ENCODE measurements at regions not wholly inside any gene's neighbourhood (a gene's known extent, or its start where the extent isn't known, plus 50 kb on each side); places are given as distances from the start of the nearest gene placed in this dataset.

DNA sequence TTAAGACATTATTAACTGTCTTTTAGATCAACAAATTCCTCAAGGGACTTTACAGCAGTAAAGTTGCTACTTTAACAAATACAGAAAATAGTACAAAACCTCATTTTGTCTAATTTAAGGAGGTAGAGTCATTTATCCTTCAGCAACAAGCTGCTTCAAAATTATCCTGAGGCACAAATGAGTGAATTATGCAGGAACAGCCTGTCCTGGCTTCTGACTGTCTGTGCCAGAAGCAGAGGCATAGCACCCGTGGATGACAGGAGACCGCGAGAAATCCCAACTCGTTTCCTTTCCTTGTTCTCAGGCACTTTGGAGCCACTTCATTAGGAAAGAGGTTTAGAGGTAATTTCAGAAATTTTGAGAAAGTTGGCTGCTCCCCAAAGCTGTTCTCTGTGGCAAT is 549.2 kb upstream of the BTBD3 start:
- no peak for TF ChIP-seq CTCF (conservative IDR thresholded peaks at IDR 0.05; ENCODE audit: low read depth in 2 of 2)
- TF ChIP-seq POLR2AphosphoS5 (IDR thresholded peaks at IDR 0.05; ENCODE audit: low read depth): no peak
- TF ChIP-seq STAT1 (IDR thresholded peaks at IDR 0.05; ENCODE audit: unreplicated experiment): no peak
- no peak for TF ChIP-seq JUNB (IDR thresholded peaks at IDR 0.05; ENCODE audit: unreplicated experiment)
- TF ChIP-seq, protein P1, sequence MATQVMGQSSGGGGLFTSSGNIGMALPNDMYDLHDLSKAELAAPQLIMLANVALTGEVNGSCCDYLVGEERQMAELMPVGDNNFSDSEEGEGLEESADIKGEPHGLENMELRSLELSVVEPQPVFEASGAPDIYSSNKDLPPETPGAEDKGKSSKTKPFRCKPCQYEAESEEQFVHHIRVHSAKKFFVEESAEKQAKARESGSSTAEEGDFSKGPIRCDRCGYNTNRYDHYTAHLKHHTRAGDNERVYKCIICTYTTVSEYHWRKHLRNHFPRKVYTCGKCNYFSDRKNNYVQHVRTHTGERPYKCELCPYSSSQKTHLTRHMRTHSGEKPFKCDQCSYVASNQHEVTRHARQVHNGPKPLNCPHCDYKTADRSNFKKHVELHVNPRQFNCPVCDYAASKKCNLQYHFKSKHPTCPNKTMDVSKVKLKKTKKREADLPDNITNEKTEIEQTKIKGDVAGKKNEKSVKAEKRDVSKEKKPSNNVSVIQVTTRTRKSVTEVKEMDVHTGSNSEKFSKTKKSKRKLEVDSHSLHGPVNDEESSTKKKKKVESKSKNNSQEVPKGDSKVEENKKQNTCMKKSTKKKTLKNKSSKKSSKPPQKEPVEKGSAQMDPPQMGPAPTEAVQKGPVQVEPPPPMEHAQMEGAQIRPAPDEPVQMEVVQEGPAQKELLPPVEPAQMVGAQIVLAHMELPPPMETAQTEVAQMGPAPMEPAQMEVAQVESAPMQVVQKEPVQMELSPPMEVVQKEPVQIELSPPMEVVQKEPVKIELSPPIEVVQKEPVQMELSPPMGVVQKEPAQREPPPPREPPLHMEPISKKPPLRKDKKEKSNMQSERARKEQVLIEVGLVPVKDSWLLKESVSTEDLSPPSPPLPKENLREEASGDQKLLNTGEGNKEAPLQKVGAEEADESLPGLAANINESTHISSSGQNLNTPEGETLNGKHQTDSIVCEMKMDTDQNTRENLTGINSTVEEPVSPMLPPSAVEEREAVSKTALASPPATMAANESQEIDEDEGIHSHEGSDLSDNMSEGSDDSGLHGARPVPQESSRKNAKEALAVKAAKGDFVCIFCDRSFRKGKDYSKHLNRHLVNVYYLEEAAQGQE (IDR thresholded peaks at IDR 0.05; ENCODE audit: unreplicated experiment): no peak

All from GM23338 (cell line).